Progenitor cell of endocrine pancreas (in vitro differentiated cells): ENCODE measurements at regions not wholly inside any gene's neighbourhood (a gene's known extent, or its start where the extent isn't known, plus 50 kb on each side); places are given as distances from the start of the nearest gene placed in this dataset.

Source experiments
- DNase-seq: peaks from one replicate; pipeline ENCODE4 v3.0.0; 2021; ENCODE audit warnings: low spot score; ENCODE audit not compliant: unreplicated experiment
- H3K27ac Mint-ChIP-seq: 2 replicates; pipeline ENCODE4 v1.8.0; 2021; ENCODE audit warnings: mild to moderate bottlenecking, moderate library complexity, mixed read lengths
- H3K27me3 Mint-ChIP-seq: 2 replicates; pipeline ENCODE4 v1.8.0; 2021; ENCODE audit warnings: mixed read lengths
- H3K36me3 Mint-ChIP-seq: 2 replicates; pipeline ENCODE4 v1.8.0; 2022; ENCODE audit warnings: mixed read lengths; ENCODE audit not compliant: insufficient read depth
- H3K4me1 Mint-ChIP-seq: 2 replicates; pipeline ENCODE4 v1.8.0; 2021; ENCODE audit warnings: low read depth, mixed read lengths
- H3K4me3 Mint-ChIP-seq: 2 replicates; pipeline ENCODE4 v1.8.0; 2021; ENCODE audit warnings: low read depth, mild to moderate bottlenecking, moderate library complexity, mixed read lengths
- H3K9me3 Mint-ChIP-seq: 2 replicates; pipeline ENCODE4 v1.8.0; 2021; ENCODE audit warnings: low read depth, mixed read lengths
- CTCF ChIP-seq: fragments of 200-600 bp; sonication (generic); IDR thresholded peaks from one replicate; pipeline ENCODE4 v1.5.0; 2021; ENCODE audit warnings: antibody characterized with exemption, mild to moderate bottlenecking; ENCODE audit not compliant: unreplicated experiment

GRCh38 chr12:23290627-23291330 is 658.7 kb downstream of the SOX5 start:
- no peaks in the 10 kb centered on the region for H3K4me1 Mint-ChIP-seq
- H3K9me3 Mint-ChIP-seq = no peaks in the 10 kb centered on the region
- DNase-seq = no peak
- H3K36me3 Mint-ChIP-seq = no peaks in the 10 kb centered on the region
- H3K27me3 Mint-ChIP-seq = no peaks in the 10 kb centered on the region
- no peak for TF ChIP-seq CTCF
- no peak overlapping the region for H3K4me3 Mint-ChIP-seq
- no peak overlapping the region for H3K27ac Mint-ChIP-seq

GRCh38 chr12:23303220-23303619 is 646.2 kb downstream of the SOX5 start:
- Mint-ChIP-seq H3K4me3 (no peak overlapping the region), H3K4me1 (peaks cover 3% of the 10 kb centered on the region), H3K27ac (no peak overlapping the region), H3K27me3 (no peaks in the 10 kb centered on the region), H3K9me3 (peaks cover 6% of the 10 kb centered on the region), H3K36me3 (no peaks in the 10 kb centered on the region)
- no peak for DNase-seq
- TF ChIP-seq CTCF = no peak

GRCh38 chr12:23303821-23304220 is 645.6 kb downstream of the SOX5 start:
- no peaks in the 10 kb centered on the region for H3K36me3 Mint-ChIP-seq
- H3K9me3 Mint-ChIP-seq = peaks cover 7% of the 10 kb centered on the region
- H3K4me1 Mint-ChIP-seq = peaks cover 3% of the 10 kb centered on the region
- DNase-seq = no peak
- no peak overlapping the region for H3K4me3 Mint-ChIP-seq
- TF ChIP-seq CTCF = no peak
- no peaks in the 10 kb centered on the region for H3K27me3 Mint-ChIP-seq
- no peak overlapping the region for H3K27ac Mint-ChIP-seq

GRCh38 chr12:23333938-23334337 is 615.5 kb downstream of the SOX5 start:
- Mint-ChIP-seq H3K36me3 (no peaks in the 10 kb centered on the region), H3K9me3 (no peaks in the 10 kb centered on the region), H3K4me1 (no peaks in the 10 kb centered on the region), H3K4me3 (no peak overlapping the region), H3K27me3 (no peaks in the 10 kb centered on the region), H3K27ac (no peak overlapping the region)
- no peak for DNase-seq
- TF ChIP-seq CTCF = no peak

- Mint-ChIP-seq H3K4me1 (no peaks in the 10 kb centered on the region), H3K27me3 (no peaks in the 10 kb centered on the region), H3K4me3 (no peak overlapping the region), H3K36me3 (no peaks in the 10 kb centered on the region), H3K27ac (no peak overlapping the region), H3K9me3 (no peaks in the 10 kb centered on the region)
- no peak for DNase-seq
- TF ChIP-seq CTCF = no peak
These were observed 613.9 kb downstream of the SOX5 start for GRCh38 chr12:23335593-23335992.
